ENCODE measurements at regions not wholly inside any gene's neighbourhood (a gene's known extent, or its start where the extent isn't known, plus 50 kb on each side); places are given as distances from the start of the nearest gene placed in this dataset.

DNA sequence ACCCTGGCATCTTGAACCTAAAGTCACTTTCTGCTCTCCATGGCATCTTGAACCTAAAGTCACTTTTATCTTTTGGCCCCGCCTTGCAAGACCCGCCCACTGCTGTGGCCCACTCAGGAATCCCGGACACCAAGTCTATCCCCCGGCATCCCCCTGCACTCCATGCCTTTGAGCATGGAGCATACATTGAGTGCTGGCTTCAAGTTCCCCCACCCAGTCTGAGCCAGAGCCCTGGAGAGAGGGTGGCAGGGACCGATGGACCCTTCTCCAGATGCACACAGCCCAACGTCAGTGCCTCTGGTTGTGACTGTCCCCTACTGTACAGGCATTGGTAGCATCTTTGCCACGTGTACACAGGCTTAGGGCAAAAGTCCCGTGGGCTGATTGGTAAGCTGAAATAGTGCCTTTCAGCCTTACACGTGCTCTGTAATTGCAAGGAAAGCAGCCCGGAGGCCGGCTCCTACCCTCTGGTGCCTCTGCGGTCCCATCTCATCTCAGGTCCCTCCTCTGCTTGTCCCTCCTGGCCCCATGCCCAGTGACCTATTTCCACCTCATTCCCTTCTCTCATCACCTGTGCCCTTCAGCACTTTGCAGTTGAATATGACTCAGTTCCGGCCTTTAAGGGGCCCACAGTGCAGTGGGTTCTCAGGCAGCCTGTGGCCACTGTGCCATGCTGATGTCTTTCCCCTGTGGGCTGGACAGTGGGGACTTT is 154.0 kb downstream of the INHBB start:
- TF ChIP-seq, protein P1, sequence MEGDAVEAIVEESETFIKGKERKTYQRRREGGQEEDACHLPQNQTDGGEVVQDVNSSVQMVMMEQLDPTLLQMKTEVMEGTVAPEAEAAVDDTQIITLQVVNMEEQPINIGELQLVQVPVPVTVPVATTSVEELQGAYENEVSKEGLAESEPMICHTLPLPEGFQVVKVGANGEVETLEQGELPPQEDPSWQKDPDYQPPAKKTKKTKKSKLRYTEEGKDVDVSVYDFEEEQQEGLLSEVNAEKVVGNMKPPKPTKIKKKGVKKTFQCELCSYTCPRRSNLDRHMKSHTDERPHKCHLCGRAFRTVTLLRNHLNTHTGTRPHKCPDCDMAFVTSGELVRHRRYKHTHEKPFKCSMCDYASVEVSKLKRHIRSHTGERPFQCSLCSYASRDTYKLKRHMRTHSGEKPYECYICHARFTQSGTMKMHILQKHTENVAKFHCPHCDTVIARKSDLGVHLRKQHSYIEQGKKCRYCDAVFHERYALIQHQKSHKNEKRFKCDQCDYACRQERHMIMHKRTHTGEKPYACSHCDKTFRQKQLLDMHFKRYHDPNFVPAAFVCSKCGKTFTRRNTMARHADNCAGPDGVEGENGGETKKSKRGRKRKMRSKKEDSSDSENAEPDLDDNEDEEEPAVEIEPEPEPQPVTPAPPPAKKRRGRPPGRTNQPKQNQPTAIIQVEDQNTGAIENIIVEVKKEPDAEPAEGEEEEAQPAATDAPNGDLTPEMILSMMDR (IDR thresholded peaks at IDR 0.05) = no peak
- TF ChIP-seq POLR2A (IDR thresholded peaks at IDR 0.05) (no peak), EP300 (IDR thresholded peaks at IDR 0.05) (no peak)
